ENCODE measurements at regions not wholly inside any gene's neighbourhood (a gene's known extent, or its start where the extent isn't known, plus 50 kb on each side); places are given as distances from the start of the nearest gene placed in this dataset.

DNA sequence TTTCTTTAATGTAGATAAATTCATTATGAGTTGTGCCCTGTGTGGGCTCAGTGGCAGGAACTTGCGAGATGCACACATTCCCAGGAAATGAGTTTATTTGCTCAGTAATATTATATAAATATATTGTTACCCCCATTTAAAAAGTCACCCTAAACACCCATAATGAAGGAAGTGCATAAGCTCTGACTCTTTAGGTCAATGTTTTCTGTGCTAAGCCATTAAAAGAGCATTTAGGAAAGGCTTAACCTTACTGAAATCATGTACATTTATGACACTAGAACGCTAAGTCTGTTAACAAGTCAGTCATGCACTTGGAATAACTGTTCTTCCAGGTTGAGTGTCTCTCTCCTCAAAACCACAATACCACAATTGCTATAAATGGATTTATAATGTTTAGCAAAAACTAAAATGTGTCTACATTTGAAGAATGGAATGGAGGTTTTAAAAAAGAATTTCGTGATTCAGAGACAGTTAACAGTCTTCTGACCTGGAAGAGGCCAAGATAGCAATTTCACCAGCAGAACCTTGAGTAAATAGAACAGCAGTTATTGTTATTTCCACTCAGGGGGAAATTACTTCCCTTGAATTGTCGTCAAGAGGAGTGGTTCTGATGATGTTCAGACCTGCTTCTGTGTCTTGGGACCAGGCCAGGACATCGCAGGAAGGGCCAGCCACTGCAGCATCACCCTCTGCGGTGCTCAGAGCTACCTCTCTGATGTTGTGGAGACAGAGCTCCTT, 91.1 kb upstream of the VEGFC start:
- H3K27ac Mint-ChIP-seq (ENCODE audit: unreplicated experiment) = peak overlapping the region; percentile 75
- H3K4me1 Mint-ChIP-seq (ENCODE audit: low read depth) = peaks cover 24% of the 10 kb centered on the region
- DNase-seq (ENCODE audit: low spot score) = no peak
- TF ChIP-seq, protein P1, sequence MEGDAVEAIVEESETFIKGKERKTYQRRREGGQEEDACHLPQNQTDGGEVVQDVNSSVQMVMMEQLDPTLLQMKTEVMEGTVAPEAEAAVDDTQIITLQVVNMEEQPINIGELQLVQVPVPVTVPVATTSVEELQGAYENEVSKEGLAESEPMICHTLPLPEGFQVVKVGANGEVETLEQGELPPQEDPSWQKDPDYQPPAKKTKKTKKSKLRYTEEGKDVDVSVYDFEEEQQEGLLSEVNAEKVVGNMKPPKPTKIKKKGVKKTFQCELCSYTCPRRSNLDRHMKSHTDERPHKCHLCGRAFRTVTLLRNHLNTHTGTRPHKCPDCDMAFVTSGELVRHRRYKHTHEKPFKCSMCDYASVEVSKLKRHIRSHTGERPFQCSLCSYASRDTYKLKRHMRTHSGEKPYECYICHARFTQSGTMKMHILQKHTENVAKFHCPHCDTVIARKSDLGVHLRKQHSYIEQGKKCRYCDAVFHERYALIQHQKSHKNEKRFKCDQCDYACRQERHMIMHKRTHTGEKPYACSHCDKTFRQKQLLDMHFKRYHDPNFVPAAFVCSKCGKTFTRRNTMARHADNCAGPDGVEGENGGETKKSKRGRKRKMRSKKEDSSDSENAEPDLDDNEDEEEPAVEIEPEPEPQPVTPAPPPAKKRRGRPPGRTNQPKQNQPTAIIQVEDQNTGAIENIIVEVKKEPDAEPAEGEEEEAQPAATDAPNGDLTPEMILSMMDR (IDR thresholded peaks at IDR 0.05) = no peak
- no peaks in the 10 kb centered on the region for H3K36me3 Mint-ChIP-seq (ENCODE audit: low read depth)
- H3K4me3 Mint-ChIP-seq (ENCODE audit: unreplicated experiment) = peak overlapping the region; percentile 14
- no peaks in the 10 kb centered on the region for H3K9me3 Mint-ChIP-seq (ENCODE audit: low read depth)
- H3K27me3 Mint-ChIP-seq (ENCODE audit: low read depth) = no peaks in the 10 kb centered on the region

GRCh38 chr4:176885224-176885623, 92.5 kb upstream of the VEGFC start:
- Mint-ChIP-seq H3K4me3 (ENCODE audit: unreplicated experiment) (no peak overlapping the region), H3K9me3 (ENCODE audit: low read depth) (no peaks in the 10 kb centered on the region), H3K27me3 (ENCODE audit: low read depth) (no peaks in the 10 kb centered on the region), H3K36me3 (ENCODE audit: low read depth) (no peaks in the 10 kb centered on the region), H3K27ac (ENCODE audit: unreplicated experiment) (no peak overlapping the region), H3K4me1 (ENCODE audit: low read depth) (peaks cover 24% of the 10 kb centered on the region)
- TF ChIP-seq, protein P1 (IDR thresholded peaks at IDR 0.05) = no peak
- DNase-seq (ENCODE audit: low spot score) = no peak

DNA sequence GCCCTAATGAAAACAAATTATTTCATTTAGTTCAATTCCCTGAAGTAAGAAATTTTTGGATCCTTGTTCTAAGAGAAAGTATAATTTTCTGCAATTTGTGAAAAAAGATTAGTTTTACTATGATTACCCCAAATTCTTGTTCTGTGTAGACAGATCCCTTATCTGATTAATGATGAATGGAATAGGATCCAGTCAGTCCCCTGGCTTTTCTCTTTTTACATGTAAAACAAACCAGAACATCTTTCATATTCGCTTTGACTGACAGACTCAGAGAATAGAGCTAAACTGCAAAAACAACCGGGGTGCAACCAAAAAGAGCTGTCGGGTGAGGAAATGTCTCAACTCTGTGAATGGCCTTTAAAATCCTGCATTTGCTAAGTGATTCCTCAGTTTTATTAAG, 93.4 kb upstream of the VEGFC start:
- no peaks in the 10 kb centered on the region for H3K9me3 Mint-ChIP-seq (ENCODE audit: low read depth)
- no peak overlapping the region for H3K4me3 Mint-ChIP-seq (ENCODE audit: unreplicated experiment)
- H3K27me3 Mint-ChIP-seq (ENCODE audit: low read depth) = no peaks in the 10 kb centered on the region
- H3K4me1 Mint-ChIP-seq (ENCODE audit: low read depth) = peaks cover 24% of the 10 kb centered on the region
- no peaks in the 10 kb centered on the region for H3K36me3 Mint-ChIP-seq (ENCODE audit: low read depth)
- TF ChIP-seq, protein P1 (IDR thresholded peaks at IDR 0.05) = no peak
- no peak overlapping the region for H3K27ac Mint-ChIP-seq (ENCODE audit: unreplicated experiment)
- DNase-seq (ENCODE audit: low spot score) = no peak

- no peaks in the 10 kb centered on the region for H3K9me3 Mint-ChIP-seq (ENCODE audit: low read depth)
- H3K27ac Mint-ChIP-seq (ENCODE audit: unreplicated experiment) = no peak overlapping the region
- no peaks in the 10 kb centered on the region for H3K4me1 Mint-ChIP-seq (ENCODE audit: low read depth)
- H3K4me3 Mint-ChIP-seq (ENCODE audit: unreplicated experiment) = no peak overlapping the region
- TF ChIP-seq, protein P1 (IDR thresholded peaks at IDR 0.05) = no peak
- H3K36me3 Mint-ChIP-seq (ENCODE audit: low read depth) = no peaks in the 10 kb centered on the region
- H3K27me3 Mint-ChIP-seq (ENCODE audit: low read depth) = no peaks in the 10 kb centered on the region
- DNase-seq (ENCODE audit: low spot score) = no peak
Measured at GRCh38 chr4:176889776-176890175, 97.1 kb upstream of the VEGFC start.

DNA sequence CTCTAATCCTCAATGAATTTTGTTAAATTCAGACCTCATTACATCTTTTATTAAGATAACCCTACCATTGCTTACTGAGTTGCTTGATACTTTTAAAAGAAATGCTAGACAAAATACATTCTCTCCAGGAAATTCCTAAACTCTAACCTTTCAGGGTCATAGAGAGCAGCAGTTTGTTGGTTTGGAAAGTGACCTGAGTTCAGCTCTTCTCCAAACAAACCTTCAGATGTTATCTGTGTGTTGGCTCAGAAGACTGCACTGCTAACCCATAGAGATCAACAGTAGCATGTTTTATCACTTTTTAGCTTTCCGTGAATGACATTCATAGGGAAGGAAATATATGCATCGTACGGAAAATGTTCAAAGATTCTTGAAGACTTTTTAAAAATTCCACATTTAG, 101.8 kb upstream of the VEGFC start:
- Mint-ChIP-seq H3K36me3 (ENCODE audit: low read depth) (no peaks in the 10 kb centered on the region), H3K4me3 (ENCODE audit: unreplicated experiment) (no peak overlapping the region), H3K4me1 (ENCODE audit: low read depth) (peaks cover 18% of the 10 kb centered on the region), H3K27ac (ENCODE audit: unreplicated experiment) (no peak overlapping the region), H3K9me3 (ENCODE audit: low read depth) (peaks cover 3% of the 10 kb centered on the region), H3K27me3 (ENCODE audit: low read depth) (no peaks in the 10 kb centered on the region)
- DNase-seq (ENCODE audit: low spot score) = no peak
- TF ChIP-seq, protein P1 (IDR thresholded peaks at IDR 0.05) = no peak
